ENCODE measurements at regions not wholly inside any gene's neighbourhood (a gene's known extent, or its start where the extent isn't known, plus 50 kb on each side); places are given as distances from the start of the nearest gene placed in this dataset.

GRCh38 chr7:109806548-109806947 is 1236.9 kb downstream of the DNAJB9 start:
- no peaks in the 10 kb centered on the region for H3K36me3 ChIP-seq (replicated peaks in 1 of 2; ENCODE audit: control insufficient read depth in 1 of 2, insufficient read depth in 2 of 2, low read length in 2 of 2)
- no peak overlapping the region for H3K4me3 ChIP-seq (replicated peaks in 1 of 3; ENCODE audit: insufficient read depth in 1 of 3, low read depth in 2 of 3, low read length in 3 of 3)
- H3K9ac ChIP-seq (ENCODE audit: insufficient read depth, low read depth, low read length): no peak overlapping the region
- in situ Hi-C loops (cut with HindIII; ENCODE audit: extremely low pct_ligation_motif_present, low pct_unique_long_range_greater_than_20kb) (no loop called here), intact Hi-C loops (cut with micrococcal nuclease; ENCODE audit: unreplicated experiment) (no loop called here)
- TF ChIP-seq ATF7 (IDR thresholded peaks at IDR 0.05): peak; percentile 95
- no peak for TF ChIP-seq ATF7 (CRISPR knock-in tag; IDR thresholded peaks at IDR 0.05)
- no peak for TF ChIP-seq MAFG (CRISPR knock-in tag; IDR thresholded peaks at IDR 0.05)
- TF ChIP-seq CREB1 (IDR thresholded peaks at IDR 0.05): peak; percentile 80
- no peak for TF ChIP-seq CREB1 (CRISPR knock-in tag; IDR thresholded peaks at IDR 0.05)
- no peaks in the 10 kb centered on the region for H4K20me1 ChIP-seq (ENCODE audit: insufficient read depth, low read length)
- DNase-seq (ENCODE audit: low spot score) (no peak), ATAC-seq (no peak), FAIRE-seq (no peak)
- no peaks in the 10 kb centered on the region for H3K79me2 ChIP-seq (ENCODE audit: insufficient read depth, low read length)
- no peaks in the 10 kb centered on the region for H3K9me3 ChIP-seq (ENCODE audit: low read length)
- BruUV-seq (replicated peaks): no TSS peak
- ChIA-PET POLR2A (no interaction called here), CTCF (ENCODE audit: low intra/inter-chr PET ratio, low total read pairs) (no interaction called here)
- no peaks in the 10 kb centered on the region for H3K4me1 ChIP-seq (ENCODE audit: insufficient read depth, low read length)
- H2AFZ ChIP-seq (ENCODE audit: low read length): no peak overlapping the region
- no peaks in the 10 kb centered on the region for H3K27me3 ChIP-seq (ENCODE audit: control insufficient read depth in 1 of 2, insufficient read depth in 2 of 2, low read length in 2 of 2)
- H3K27ac ChIP-seq (ENCODE audit: extremely low read length, insufficient read depth, low read length): no peak overlapping the region
- H3K4me2 ChIP-seq (ENCODE audit: low read depth, low read length): no peak overlapping the region

GRCh38 chr7:109821156-109821555 is 1251.5 kb downstream of the DNAJB9 start:
- no TSS peak for BruUV-seq (replicated peaks)
- FAIRE-seq (no peak), ATAC-seq (no peak), DNase-seq (ENCODE audit: low spot score) (no peak)
- Histone ChIP-seq H3K4me3 (replicated peaks in 1 of 3; ENCODE audit: insufficient read depth in 1 of 3, low read depth in 2 of 3, low read length in 3 of 3) (no peak overlapping the region), H3K27ac (ENCODE audit: extremely low read length, insufficient read depth, low read length) (no peak overlapping the region), H4K20me1 (ENCODE audit: insufficient read depth, low read length) (no peaks in the 10 kb centered on the region), H3K4me1 (ENCODE audit: insufficient read depth, low read length) (no peaks in the 10 kb centered on the region), H3K36me3 (replicated peaks in 1 of 2; ENCODE audit: control insufficient read depth in 1 of 2, insufficient read depth in 2 of 2, low read length in 2 of 2) (no peaks in the 10 kb centered on the region), H3K27me3 (ENCODE audit: control insufficient read depth in 1 of 2, insufficient read depth in 2 of 2, low read length in 2 of 2) (no peaks in the 10 kb centered on the region), H2AFZ (ENCODE audit: low read length) (no peak overlapping the region), H3K79me2 (ENCODE audit: insufficient read depth, low read length) (no peaks in the 10 kb centered on the region), H3K9ac (ENCODE audit: insufficient read depth, low read depth, low read length) (no peak overlapping the region), H3K9me3 (ENCODE audit: low read length) (peaks cover 10% of the 10 kb centered on the region; the same call in 1 of the 2 replicates), H3K4me2 (ENCODE audit: low read depth, low read length) (no peak overlapping the region)
- CTCF ChIA-PET (ENCODE audit: low intra/inter-chr PET ratio, low total read pairs): no interaction called here
- 0% methylated on average over 2 of the region's 2 CpGs for WGBS (ENCODE audit: low lambda C conversion rate)
- POLR2A ChIA-PET: no interaction called here
- in situ Hi-C loops (cut with HindIII; ENCODE audit: extremely low pct_ligation_motif_present, low pct_unique_long_range_greater_than_20kb): no loop called here
- TF ChIP-seq MAF1 (CRISPR knock-in tag; IDR thresholded peaks at IDR 0.05; ENCODE audit: borderline replicate concordance) (no peak), ZNF205 (CRISPR knock-in tag; IDR thresholded peaks at IDR 0.05) (no peak), ZNF124 (CRISPR knock-in tag; IDR thresholded peaks at IDR 0.05) (no peak), TCF7L2 (IDR thresholded peaks at IDR 0.05; ENCODE audit: low read depth, low read length) (no peak), THAP7 (CRISPR knock-in tag; IDR thresholded peaks at IDR 0.05) (no peak), ZNF782 (CRISPR knock-in tag; IDR thresholded peaks at IDR 0.05; ENCODE audit: borderline replicate concordance) (no peak), ZEB1 (IDR thresholded peaks at IDR 0.05; ENCODE audit: insufficient replicate concordance, low read depth) (no peak), NBN (conservative IDR thresholded peaks at IDR 0.05) (no peak), ZNF432 (CRISPR knock-in tag; IDR thresholded peaks at IDR 0.05; ENCODE audit: borderline replicate concordance) (no peak), ZNF607 (CRISPR knock-in tag; IDR thresholded peaks at IDR 0.05; ENCODE audit: borderline replicate concordance) (no peak)
- TF ChIP-seq, protein P1, sequence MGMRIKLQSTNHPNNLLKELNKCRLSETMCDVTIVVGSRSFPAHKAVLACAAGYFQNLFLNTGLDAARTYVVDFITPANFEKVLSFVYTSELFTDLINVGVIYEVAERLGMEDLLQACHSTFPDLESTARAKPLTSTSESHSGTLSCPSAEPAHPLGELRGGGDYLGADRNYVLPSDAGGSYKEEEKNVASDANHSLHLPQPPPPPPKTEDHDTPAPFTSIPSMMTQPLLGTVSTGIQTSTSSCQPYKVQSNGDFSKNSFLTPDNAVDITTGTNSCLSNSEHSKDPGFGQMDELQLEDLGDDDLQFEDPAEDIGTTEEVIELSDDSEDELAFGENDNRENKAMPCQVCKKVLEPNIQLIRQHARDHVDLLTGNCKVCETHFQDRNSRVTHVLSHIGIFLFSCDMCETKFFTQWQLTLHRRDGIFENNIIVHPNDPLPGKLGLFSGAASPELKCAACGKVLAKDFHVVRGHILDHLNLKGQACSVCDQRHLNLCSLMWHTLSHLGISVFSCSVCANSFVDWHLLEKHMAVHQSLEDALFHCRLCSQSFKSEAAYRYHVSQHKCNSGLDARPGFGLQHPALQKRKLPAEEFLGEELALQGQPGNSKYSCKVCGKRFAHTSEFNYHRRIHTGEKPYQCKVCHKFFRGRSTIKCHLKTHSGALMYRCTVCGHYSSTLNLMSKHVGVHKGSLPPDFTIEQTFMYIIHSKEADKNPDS (CRISPR knock-in tag; IDR thresholded peaks at IDR 0.05): no peak
- intact Hi-C loops (cut with micrococcal nuclease; ENCODE audit: unreplicated experiment): no loop called here
